ENCODE measurements at regions not wholly inside any gene's neighbourhood (a gene's known extent, or its start where the extent isn't known, plus 50 kb on each side); places are given as distances from the start of the nearest gene placed in this dataset.

- no peaks in the 10 kb centered on the region for H3K36me3 Mint-ChIP-seq
- H3K79me2 ChIP-seq (ENCODE audit: insufficient read depth, low read length): no peaks in the 10 kb centered on the region
- no peak overlapping the region for H3K4me3 Mint-ChIP-seq
- intact Hi-C loops (cut with micrococcal nuclease): no loop called here
- H4K20me1 ChIP-seq (ENCODE audit: insufficient read depth, low read length): no peaks in the 10 kb centered on the region
- no peaks in the 10 kb centered on the region for H3K4me1 Mint-ChIP-seq
- H3K36me3 ChIP-seq (replicated peaks in 1 of 2; ENCODE audit: control insufficient read depth in 1 of 2, insufficient read depth in 2 of 2, low read length in 2 of 2): no peaks in the 10 kb centered on the region
- no peak overlapping the region for H3K27ac ChIP-seq (ENCODE audit: low read depth in 1 of 2, low read length in 2 of 2)
- no peak overlapping the region for H3K4me2 ChIP-seq (replicated peaks; ENCODE audit: extremely low read depth, low read length, poor library complexity, severe bottlenecking)
- TF ChIP-seq CTCF (IDR thresholded peaks at IDR 0.05): no peak
- H3K27me3 ChIP-seq (ENCODE audit: control insufficient read depth in 2 of 2, insufficient read depth in 2 of 2, low read length in 2 of 2): no peaks in the 10 kb centered on the region
- 70% methylated on average over 4 of the region's 6 CpGs for WGBS (ENCODE audit: insufficient coverage)
- DNase-seq: no peak
- H3K9me3 Mint-ChIP-seq: peaks cover 0 to 22% (median 11%) of the 10 kb centered on the region in 7 donors
- no peaks in the 10 kb centered on the region for H3K4me1 ChIP-seq (ENCODE audit: control insufficient read depth in 1 of 2, insufficient read depth in 2 of 2, low read length in 2 of 2)
- H3K4me3 ChIP-seq (replicated peaks in 1 of 3; ENCODE audit: low read depth in 2 of 3, low read length in 3 of 3): no peak overlapping the region
- H3K9me3 ChIP-seq (replicated peaks in 1 of 2; ENCODE audit: control insufficient read depth in 1 of 2, insufficient read depth in 1 of 2, low read length in 2 of 2): peaks cover 0 to 28% of the 10 kb centered on the region in 2 donors
- H3K27me3 Mint-ChIP-seq (ENCODE audit: low read depth in 3 of 3): no peaks in the 10 kb centered on the region
- H3K9ac ChIP-seq (ENCODE audit: insufficient read depth, low read length, poor library complexity, severe bottlenecking): no peak overlapping the region
- no peak overlapping the region for H2AFZ ChIP-seq (ENCODE audit: insufficient read depth, low read depth, low read length, poor library complexity, severe bottlenecking)
- peak overlapping the region in 2 of 7 donors; percentile 4 to 65 for H3K27ac Mint-ChIP-seq
These were observed 388.0 kb upstream of the IRX2 start for GRCh38 chr5:3139499-3139931.

- 58% methylated on average over 8 of the region's 8 CpGs for WGBS (ENCODE audit: insufficient coverage)
- no peak for DNase-seq
- Mint-ChIP-seq H3K27ac (no peak overlapping the region), H3K4me1 (no peaks in the 10 kb centered on the region), H3K9me3 (peaks cover 2 to 22% (median 4%) of the 10 kb centered on the region in 7 donors), H3K4me3 (no peak overlapping the region), H3K36me3 (no peaks in the 10 kb centered on the region), H3K27me3 (ENCODE audit: low read depth in 3 of 3) (peaks cover 0 to 3% (median 1%) of the 10 kb centered on the region in 3 donors)
- no peaks in the 10 kb centered on the region for H4K20me1 ChIP-seq (ENCODE audit: insufficient read depth, low read length)
- no peak overlapping the region for H3K27ac ChIP-seq (ENCODE audit: low read depth in 1 of 2, low read length in 2 of 2)
- no peaks in the 10 kb centered on the region for H3K79me2 ChIP-seq (ENCODE audit: insufficient read depth, low read length)
- no peak overlapping the region for H3K9ac ChIP-seq (ENCODE audit: insufficient read depth, low read length, poor library complexity, severe bottlenecking)
- H3K4me3 ChIP-seq (replicated peaks in 1 of 3; ENCODE audit: low read depth in 2 of 3, low read length in 3 of 3): no peak overlapping the region
- H3K27me3 ChIP-seq (ENCODE audit: control insufficient read depth in 2 of 2, insufficient read depth in 2 of 2, low read length in 2 of 2): no peaks in the 10 kb centered on the region
- no peaks in the 10 kb centered on the region for H3K36me3 ChIP-seq (replicated peaks in 1 of 2; ENCODE audit: control insufficient read depth in 1 of 2, insufficient read depth in 2 of 2, low read length in 2 of 2)
- no peaks in the 10 kb centered on the region for H3K4me1 ChIP-seq (ENCODE audit: control insufficient read depth in 1 of 2, insufficient read depth in 2 of 2, low read length in 2 of 2)
- TF ChIP-seq CTCF (IDR thresholded peaks at IDR 0.05): no peak
- H3K9me3 ChIP-seq (replicated peaks in 1 of 2; ENCODE audit: control insufficient read depth in 1 of 2, insufficient read depth in 1 of 2, low read length in 2 of 2): peaks cover 0 to 15% of the 10 kb centered on the region in 2 donors
- intact Hi-C loops (cut with micrococcal nuclease): no loop called here
- no peak overlapping the region for H2AFZ ChIP-seq (ENCODE audit: insufficient read depth, low read depth, low read length, poor library complexity, severe bottlenecking)
- H3K4me2 ChIP-seq (replicated peaks; ENCODE audit: extremely low read depth, low read length, poor library complexity, severe bottlenecking): no peak overlapping the region
These were observed 379.7 kb upstream of the IRX2 start for GRCh38 chr5:3131161-3131560.
